ENCODE measurements at regions not wholly inside any gene's neighbourhood (a gene's known extent, or its start where the extent isn't known, plus 50 kb on each side); places are given as distances from the start of the nearest gene placed in this dataset.

- TF ChIP-seq CTCF (IDR thresholded peaks at IDR 0.05) (no peak), POLR2A (IDR thresholded peaks at IDR 0.05) (no peak)
These were observed 706.7 kb downstream of the SLITRK5 start for GRCh38 chr13:88377852-88378251.
